AG04450 (cell line): ENCODE measurements at regions not wholly inside any gene's neighbourhood (a gene's known extent, or its start where the extent isn't known, plus 50 kb on each side); places are given as distances from the start of the nearest gene placed in this dataset.
A peak's percentile ranks its signal among the peaks of the same experiment; 100 is the strongest.
"Not testable (repeated sequence)": the region's sequence is repeated elsewhere in the genome, so short reads cannot be mapped to it uniquely, and the experiment has no call there.

Source experiments
- CTCF ChIA-PET: fragments of 300-600, 350-600 bp; formaldehyde crosslinking; extraction: SDS; loops from one replicate; lab custom pipeline; 2022; ENCODE audit warnings: antibody characterized with exemption, inconsistent platforms; lab: Charles Lee
- POLR2A ChIA-PET: fragments of 350-600 bp; formaldehyde crosslinking; extraction: SDS; loops from one replicate; lab custom pipeline; 2021; ENCODE audit warnings: antibody characterized with exemption, inconsistent platforms; lab: Yijun Ruan, JAX
- DNase-seq: peaks from one replicate; pipeline ENCODE4 v3.0.0-alpha.2; 2011; ENCODE audit warnings: low read depth, low spot score
- H3K27ac ChIP-seq: one replicate; pipeline ENCODE4 v1.5.1; 2012; ENCODE audit warnings: low read depth, low read length, control low read depth
- H3K27me3 ChIP-seq: one replicate; pipeline ENCODE4 v1.6.0; 2012; ENCODE audit warnings: low read length; ENCODE audit not compliant: control insufficient read depth, insufficient read depth
- H3K4me3 ChIP-seq: 2 replicates; pipeline ENCODE4 v1.5.1; 2011; ENCODE audit warnings: mild to moderate bottlenecking, low read depth, low read length, control low read depth
- H3K9me3 ChIP-seq: 2 replicates; pipeline ENCODE4 v1.5.1; 2012; ENCODE audit warnings: low read length; ENCODE audit not compliant: control insufficient read depth, insufficient read depth
- CTCF ChIP-seq: IDR thresholded peaks from 2 replicates; pipeline ENCODE4 v1.5.1; 2011; ENCODE audit warnings: low read depth, low read length, control low read depth, inconsistent platforms

- CTCF ChIA-PET = interaction anchor here (2.1 kb wide), 1 partner anchor 90 kb away, joined by 8 read pairs; no protein-coding TSS in a partner anchor
- H3K9me3 ChIP-seq = no peaks in the 10 kb centered on the region
- POLR2A ChIA-PET = no interaction called here
Measured at GRCh38 chr5:92019376-92019990, 636.4 kb upstream of the ARRDC3 start.

DNA sequence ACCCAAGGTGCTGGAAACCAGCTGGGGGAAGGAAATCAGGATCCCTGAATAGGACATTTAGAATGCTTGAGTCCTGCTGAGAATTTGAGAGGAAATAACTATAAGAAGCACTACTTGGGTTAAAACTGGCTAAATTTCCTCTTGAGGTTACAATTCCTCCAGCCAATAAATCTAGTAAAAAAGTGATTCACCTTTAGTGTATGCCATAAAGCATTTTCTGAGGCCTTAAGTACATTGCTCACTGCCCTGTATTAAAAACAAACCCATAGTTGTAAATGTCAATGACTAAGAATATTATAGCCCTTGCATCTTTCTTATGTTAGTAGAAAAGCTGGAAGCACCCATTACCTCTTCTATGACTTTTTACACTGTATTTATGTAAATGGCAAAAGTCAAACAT, 634.7 kb upstream of the ARRDC3 start:
- Histone ChIP-seq H3K4me3 (no peak overlapping the region), H3K27ac (no peak overlapping the region), H3K9me3 (no peaks in the 10 kb centered on the region), H3K27me3 (no peaks in the 10 kb centered on the region)
- no peak for TF ChIP-seq CTCF
- DNase-seq = peak; percentile 48
- POLR2A ChIA-PET = interaction anchor here (0.9 kb wide), 1 partner anchor 15 kb away, joined by 5 read pairs; no protein-coding TSS in a partner anchor
- CTCF ChIA-PET = interaction anchor here (2.1 kb wide), 1 partner anchor 88 kb away, joined by 8 read pairs; no protein-coding TSS in a partner anchor

More at GRCh38 chr5:92019376-92019990, 636.4 kb upstream of the ARRDC3 start:
- Histone ChIP-seq H3K27me3 (no peaks in the 10 kb centered on the region), H3K27ac (no peak overlapping the region), H3K4me3 (no peak overlapping the region)
- no peak for TF ChIP-seq CTCF
- no peak for DNase-seq

DNA sequence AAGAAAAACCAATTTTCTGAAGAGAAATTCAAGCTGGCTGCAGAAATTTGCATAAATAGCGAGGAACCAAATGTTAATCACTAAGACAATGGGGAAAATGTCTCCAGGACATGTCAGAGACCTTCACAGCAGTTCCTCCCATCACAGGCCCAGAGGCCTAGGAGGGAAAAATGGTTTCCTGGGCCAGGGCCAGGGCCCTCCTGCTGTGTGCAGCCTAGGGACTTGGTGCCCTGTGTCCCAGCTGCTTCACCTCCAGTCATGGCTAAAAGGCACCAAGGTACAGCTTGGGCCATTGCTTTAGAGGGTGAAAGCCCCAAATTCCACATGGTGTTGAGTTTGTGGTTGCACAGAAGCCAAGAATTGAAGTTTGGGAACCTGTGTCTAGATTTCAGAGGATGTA, 628.7 kb upstream of the ARRDC3 start:
- H3K27ac ChIP-seq, H3K9me3 ChIP-seq, H3K27me3 ChIP-seq, CTCF ChIA-PET, H3K4me3 ChIP-seq, POLR2A ChIA-PET, DNase-seq: not testable (repeated sequence)

DNA sequence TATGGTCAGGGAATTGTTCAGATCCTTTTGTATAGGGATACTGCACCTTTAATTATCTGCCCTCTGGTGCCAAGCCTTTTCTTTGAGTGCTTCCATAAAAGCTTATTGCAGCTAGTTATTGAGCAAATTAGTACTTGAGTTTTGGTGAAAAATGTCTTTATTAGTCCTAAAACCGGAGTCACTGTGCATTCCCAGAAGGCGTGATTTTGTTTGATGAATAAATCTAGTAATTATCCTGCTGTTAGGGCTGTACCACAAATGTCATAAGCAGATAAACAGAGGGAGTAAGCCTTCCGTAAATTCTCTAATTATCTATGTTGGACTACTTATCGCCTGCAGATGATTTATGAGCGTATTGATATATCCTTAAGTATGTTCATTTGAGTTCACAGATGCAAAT, 620.7 kb upstream of the ARRDC3 start:
- POLR2A ChIA-PET = interaction anchor here (0.6 kb wide), 1 partner anchor 13 kb away, joined by 4 read pairs; no protein-coding TSS in a partner anchor

GRCh38 chr5:92002721-92003274, 619.7 kb upstream of the ARRDC3 start:
- DNase-seq = peak; percentile 15
- no peak for TF ChIP-seq CTCF
- H3K27ac ChIP-seq = no peak overlapping the region
- no peaks in the 10 kb centered on the region for H3K27me3 ChIP-seq
- CTCF ChIA-PET = no interaction called here
- POLR2A ChIA-PET = interaction anchor here (1.1 kb wide), 1 partner anchor 15 kb away, joined by 5 read pairs; no protein-coding TSS in a partner anchor
- H3K4me3 ChIP-seq = no peak overlapping the region
- no peaks in the 10 kb centered on the region for H3K9me3 ChIP-seq

More for the DNA sequence above, 620.7 kb upstream of the ARRDC3 start:
- CTCF ChIA-PET = no interaction called here
- no peaks in the 10 kb centered on the region for H3K9me3 ChIP-seq
- H3K4me3 ChIP-seq = no peak overlapping the region
- no peak for TF ChIP-seq CTCF
- H3K27ac ChIP-seq = no peak overlapping the region
- DNase-seq = no peak
- no peaks in the 10 kb centered on the region for H3K27me3 ChIP-seq
